ENCODE measurements at regions not wholly inside any gene's neighbourhood (a gene's known extent, or its start where the extent isn't known, plus 50 kb on each side); places are given as distances from the start of the nearest gene placed in this dataset.

GRCh38 chr4:66923081-66923865 is 622.0 kb downstream of the CENPC start:
- peak; percentile 48 for DNase-seq

GRCh38 chr4:66921433-66921832 is 623.9 kb downstream of the CENPC start:
- peak; percentile 33 for DNase-seq

- DNase-seq: no peak
These were observed 624.8 kb downstream of the CENPC start for GRCh38 chr4:66920514-66920913.

- DNase-seq: peak; percentile 85
These were observed 633.4 kb downstream of the CENPC start for GRCh38 chr4:66911880-66912279.

GRCh38 chr4:66906314-66906713 is 639.0 kb downstream of the CENPC start:
- no peak for DNase-seq

GRCh38 chr4:66899422-66900065 is 645.8 kb downstream of the CENPC start:
- no peak for DNase-seq

- no peak for DNase-seq
These were observed 651.5 kb downstream of the CENPC start for GRCh38 chr4:66893807-66894206.

GRCh38 chr4:66887061-66887460 is 658.2 kb downstream of the CENPC start:
- no peak for DNase-seq

- peak; percentile 50 for DNase-seq
These were observed 659.7 kb downstream of the CENPC start for GRCh38 chr4:66885501-66886165.

- no peak for DNase-seq
These were observed 668.4 kb downstream of the CENPC start for GRCh38 chr4:66876946-66877345.

GRCh38 chr4:66872661-66873060 is 672.6 kb downstream of the CENPC start:
- no peak for DNase-seq

- DNase-seq: no peak
These were observed 681.8 kb downstream of the CENPC start for GRCh38 chr4:66863481-66863880.

GRCh38 chr4:66855956-66856355 is 689.3 kb downstream of the CENPC start:
- peak; percentile 69 for DNase-seq

- no peak for DNase-seq
These were observed 691.5 kb downstream of the CENPC start for GRCh38 chr4:66853845-66854244.

- DNase-seq: no peak
These were observed 692.5 kb downstream of the CENPC start for GRCh38 chr4:66852843-66853242.

- DNase-seq: no peak
These were observed 695.7 kb downstream of the CENPC start for GRCh38 chr4:66849596-66849995.

GRCh38 chr4:66842724-66843088 is 702.6 kb downstream of the CENPC start:
- DNase-seq: no peak

- no peak for DNase-seq
These were observed 703.1 kb downstream of the CENPC start for GRCh38 chr4:66842026-66842723.

GRCh38 chr4:66840178-66840577 is 705.1 kb downstream of the CENPC start:
- DNase-seq: no peak

GRCh38 chr4:66837279-66837922 is 707.9 kb downstream of the CENPC start:
- DNase-seq: no peak

- DNase-seq: no peak
These were observed 716.0 kb downstream of the CENPC start for GRCh38 chr4:66829310-66829709.

GRCh38 chr4:66820681-66821080 is 724.6 kb downstream of the CENPC start:
- no peak for DNase-seq

- no peak for DNase-seq
These were observed 731.0 kb downstream of the CENPC start for GRCh38 chr4:66814277-66814676.

All from fibroblast of skin of back (primary cell).